SK-N-SH treated with all-trans-retinoic acid at 6 μM for 48 hours (cell line): ENCODE measurements at regions not wholly inside any gene's neighbourhood (a gene's known extent, or its start where the extent isn't known, plus 50 kb on each side); places are given as distances from the start of the nearest gene placed in this dataset.

Experiments
- ARNTL ChIP-seq: fragments of 450-650 bp; formaldehyde crosslinking; IDR thresholded peaks from 2 replicates; pipeline ENCODE4 v1.5.0; 2020; ENCODE audit warnings: low read depth, mild to moderate bottlenecking, moderate library complexity, borderline replicate concordance
- CSDC2 ChIP-seq: fragments of 250-450 bp; sonication (Bioruptor Pico); IDR thresholded peaks from 2 replicates; pipeline ENCODE4 v1.5.0; 2020; ENCODE audit warnings: mild to moderate bottlenecking, moderate library complexity
- CSRNP3 ChIP-seq: fragments of 250-450 bp; sonication (Bioruptor Pico); IDR thresholded peaks from 2 replicates; pipeline ENCODE4 v1.5.1; 2021; ENCODE audit warnings: mild to moderate bottlenecking, moderate library complexity
- OSR1 ChIP-seq: fragments of 250-450 bp; sonication (Bioruptor Pico); IDR thresholded peaks from 2 replicates; pipeline ENCODE4 v1.8.0; 2022; ENCODE audit warnings: moderate library complexity, mild to moderate bottlenecking, inconsistent platforms
- SNAI2 ChIP-seq: fragments of 250-450 bp; sonication (Bioruptor Pico); IDR thresholded peaks from 2 replicates; pipeline ENCODE4 v1.5.0; 2020; ENCODE audit warnings: mild to moderate bottlenecking, moderate library complexity
- ZC3H10 ChIP-seq: fragments of 250-450 bp; sonication (Bioruptor Pico); IDR thresholded peaks from 2 replicates; pipeline ENCODE4 v1.5.1; 2021; ENCODE audit warnings: mild to moderate bottlenecking, moderate library complexity
- ZNF8 ChIP-seq: fragments of 450-650 bp; formaldehyde crosslinking; IDR thresholded peaks from 2 replicates; pipeline ENCODE4 v1.5.0; 2020; ENCODE audit warnings: mild to moderate bottlenecking, moderate library complexity

DNA sequence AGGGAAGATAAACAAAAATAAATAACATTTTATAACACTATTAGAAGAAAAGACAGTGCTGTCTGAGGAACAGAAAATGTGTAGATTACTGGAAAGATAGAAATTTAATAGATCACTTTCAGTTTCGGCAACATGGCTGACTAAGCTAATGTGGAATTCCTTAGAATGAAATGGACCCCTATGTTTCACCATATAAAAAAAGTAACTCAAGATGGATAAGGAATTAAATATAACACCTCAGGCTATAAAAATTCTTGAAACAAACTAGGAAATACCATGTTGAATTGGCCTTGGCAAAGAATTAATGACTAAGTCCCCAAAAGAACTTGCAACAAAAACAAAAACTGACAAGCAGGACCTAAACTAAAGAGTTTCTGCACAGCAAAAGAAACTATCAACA is 558.3 kb downstream of the CHSY3 start:
- no peak for TF ChIP-seq CSDC2 (CRISPR knock-in tag)
- TF ChIP-seq ZC3H10, result no peak
- TF ChIP-seq CSRNP3 (CRISPR knock-in tag), result no peak
- no peak for TF ChIP-seq OSR1 (CRISPR knock-in tag)
- no peak for TF ChIP-seq ZNF8 (CRISPR knock-in tag)
- no peak for TF ChIP-seq SNAI2 (CRISPR knock-in tag)
- TF ChIP-seq ARNTL (CRISPR knock-in tag), result no peak
